Nephron progenitor cell (in vitro differentiated cells): ENCODE measurements at regions not wholly inside any gene's neighbourhood (a gene's known extent, or its start where the extent isn't known, plus 50 kb on each side); places are given as distances from the start of the nearest gene placed in this dataset.
A peak's percentile ranks its signal among the peaks of the same experiment; 100 is the strongest.

Source experiments
- DNase-seq: peaks from one replicate; pipeline ENCODE4 v3.0.0; 2021
- H3K27ac Mint-ChIP-seq: 2 replicates; pipeline ENCODE4 v1.8.0; 2021; ENCODE audit warnings: mild to moderate bottlenecking, moderate library complexity, mixed read lengths
- H3K27me3 Mint-ChIP-seq: 2 replicates; pipeline ENCODE4 v1.8.0; 2021; ENCODE audit warnings: mild to moderate bottlenecking, low read depth, mixed read lengths; ENCODE audit not compliant: poor library complexity
- H3K36me3 Mint-ChIP-seq: 2 replicates; pipeline ENCODE4 v1.8.0; 2021; ENCODE audit warnings: low read depth, mixed read lengths
- H3K4me1 Mint-ChIP-seq: 2 replicates; pipeline ENCODE4 v1.8.0; 2021; ENCODE audit warnings: mixed read lengths
- H3K4me3 Mint-ChIP-seq: 2 replicates; pipeline ENCODE4 v1.8.0; 2021; ENCODE audit warnings: mild to moderate bottlenecking, moderate library complexity, mixed read lengths
- H3K9me3 Mint-ChIP-seq: 2 replicates; pipeline ENCODE4 v1.8.0; 2021; ENCODE audit warnings: mild to moderate bottlenecking, moderate library complexity, mixed read lengths
- TF ChIP-seq, protein P1 (sequence below): fragments of 200-600 bp; sonication (generic); IDR thresholded peaks from 2 replicates; pipeline ENCODE4 v1.5.0; 2021; ENCODE audit warnings: antibody characterized with exemption

DNA sequence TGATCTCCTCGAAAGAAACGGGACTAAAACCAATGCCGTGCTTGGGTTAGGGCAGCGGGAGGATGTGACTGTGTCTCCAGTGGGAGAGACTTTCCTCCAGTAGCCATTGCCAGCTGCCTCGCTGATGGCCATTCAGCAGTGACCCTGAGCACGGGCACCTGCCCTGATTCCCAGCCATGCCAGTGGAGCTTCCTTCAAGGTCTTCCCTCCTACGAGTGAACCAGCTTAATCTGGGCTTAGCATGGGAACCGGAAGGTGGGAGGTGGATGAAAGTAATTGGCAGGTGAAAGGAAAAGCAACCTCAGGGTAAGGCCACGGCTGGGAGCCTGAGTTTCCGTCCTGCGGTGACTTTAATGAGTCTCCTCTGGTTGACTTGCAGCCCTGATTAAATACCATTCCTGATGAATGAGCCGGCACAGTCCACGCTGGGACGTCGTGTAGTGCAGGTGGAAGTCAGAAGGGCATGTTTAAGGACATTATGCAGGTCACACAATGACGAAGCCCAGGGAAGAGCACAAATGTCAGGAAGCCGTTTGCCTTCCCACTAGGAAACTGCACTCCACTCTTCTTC lies 813.5 kb downstream of the QKI start:
- Mint-ChIP-seq H3K27ac (peak overlapping the region; percentile 70), H3K36me3 (no peaks in the 10 kb centered on the region), H3K9me3 (no peaks in the 10 kb centered on the region), H3K4me3 (no peak overlapping the region), H3K4me1 (peaks cover 15% of the 10 kb centered on the region), H3K27me3 (peaks cover 3% of the 10 kb centered on the region)
- DNase-seq: no peak
- TF ChIP-seq, protein P1, sequence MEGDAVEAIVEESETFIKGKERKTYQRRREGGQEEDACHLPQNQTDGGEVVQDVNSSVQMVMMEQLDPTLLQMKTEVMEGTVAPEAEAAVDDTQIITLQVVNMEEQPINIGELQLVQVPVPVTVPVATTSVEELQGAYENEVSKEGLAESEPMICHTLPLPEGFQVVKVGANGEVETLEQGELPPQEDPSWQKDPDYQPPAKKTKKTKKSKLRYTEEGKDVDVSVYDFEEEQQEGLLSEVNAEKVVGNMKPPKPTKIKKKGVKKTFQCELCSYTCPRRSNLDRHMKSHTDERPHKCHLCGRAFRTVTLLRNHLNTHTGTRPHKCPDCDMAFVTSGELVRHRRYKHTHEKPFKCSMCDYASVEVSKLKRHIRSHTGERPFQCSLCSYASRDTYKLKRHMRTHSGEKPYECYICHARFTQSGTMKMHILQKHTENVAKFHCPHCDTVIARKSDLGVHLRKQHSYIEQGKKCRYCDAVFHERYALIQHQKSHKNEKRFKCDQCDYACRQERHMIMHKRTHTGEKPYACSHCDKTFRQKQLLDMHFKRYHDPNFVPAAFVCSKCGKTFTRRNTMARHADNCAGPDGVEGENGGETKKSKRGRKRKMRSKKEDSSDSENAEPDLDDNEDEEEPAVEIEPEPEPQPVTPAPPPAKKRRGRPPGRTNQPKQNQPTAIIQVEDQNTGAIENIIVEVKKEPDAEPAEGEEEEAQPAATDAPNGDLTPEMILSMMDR: no peak

DNA sequence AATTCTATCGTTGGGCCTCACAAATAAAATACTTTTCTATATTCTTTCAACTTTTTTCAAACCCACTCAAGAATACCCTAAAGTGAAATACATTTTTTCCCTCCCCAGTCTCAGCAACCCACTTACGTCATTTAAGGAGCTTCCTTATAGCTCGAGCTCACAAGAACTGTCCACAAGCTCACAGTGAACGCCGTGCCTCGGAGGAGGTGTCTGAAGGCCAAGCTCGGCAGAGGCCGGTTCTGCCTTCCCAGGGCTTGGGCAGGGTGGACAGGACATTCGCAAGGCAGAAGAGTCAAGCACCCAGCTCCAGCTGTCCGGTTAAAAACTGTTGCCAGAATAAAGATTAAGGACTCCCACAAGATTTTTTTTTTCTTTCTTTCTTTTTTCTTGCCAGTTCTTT lies 802.3 kb downstream of the QKI start:
- Mint-ChIP-seq H3K27me3 (peaks cover 4% of the 10 kb centered on the region), H3K4me3 (no peak overlapping the region), H3K4me1 (peaks cover 4% of the 10 kb centered on the region), H3K27ac (no peak overlapping the region), H3K9me3 (peaks cover 8% of the 10 kb centered on the region), H3K36me3 (no peaks in the 10 kb centered on the region)
- TF ChIP-seq, protein P1: no peak
- no peak for DNase-seq

DNA sequence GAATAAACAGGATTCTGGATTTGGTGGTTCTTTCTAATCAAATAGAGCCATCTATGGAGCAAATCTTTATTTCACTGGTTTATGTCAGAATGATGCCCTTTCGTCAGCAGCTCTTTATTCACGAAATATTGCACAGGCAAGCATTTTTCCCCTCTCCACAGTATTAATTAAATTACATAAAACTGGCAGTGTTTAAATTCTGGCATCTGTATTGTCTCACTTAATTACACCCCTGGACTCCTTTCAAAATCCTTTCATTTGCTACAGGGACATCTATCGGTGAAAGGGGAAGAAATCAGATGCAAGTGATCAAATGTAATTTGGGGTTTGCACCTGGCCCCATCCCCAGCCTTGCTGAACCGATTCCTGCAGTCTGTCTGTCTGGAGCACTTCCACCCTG lies 801.9 kb downstream of the QKI start:
- TF ChIP-seq, protein P1: no peak
- Mint-ChIP-seq H3K4me3 (no peak overlapping the region), H3K4me1 (peaks cover 4% of the 10 kb centered on the region), H3K36me3 (no peaks in the 10 kb centered on the region), H3K9me3 (peaks cover 8% of the 10 kb centered on the region), H3K27ac (no peak overlapping the region), H3K27me3 (peaks cover 4% of the 10 kb centered on the region)
- DNase-seq: no peak

DNA sequence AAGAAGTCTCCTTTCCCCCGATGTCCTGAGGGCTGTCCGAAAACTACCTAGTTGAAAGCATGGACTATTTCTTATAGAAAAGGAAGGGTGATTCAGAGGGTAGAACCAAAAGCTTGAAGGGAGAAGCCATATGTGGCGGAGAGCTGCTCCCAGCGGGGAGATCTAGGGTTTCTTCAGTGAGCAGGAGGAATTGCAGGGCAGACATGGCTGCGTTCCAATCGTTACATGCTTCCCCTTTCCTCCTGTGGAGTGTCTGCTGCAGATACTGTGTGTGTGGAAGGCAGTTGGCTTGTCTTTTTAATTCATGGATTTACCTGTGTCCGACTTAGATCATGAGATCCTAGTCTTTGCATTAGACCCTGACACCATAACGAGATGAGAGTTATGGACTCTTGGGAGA lies 799.5 kb downstream of the QKI start:
- Mint-ChIP-seq H3K9me3 (peaks cover 8% of the 10 kb centered on the region), H3K4me3 (no peak overlapping the region), H3K27me3 (no peaks in the 10 kb centered on the region), H3K4me1 (peaks cover 4% of the 10 kb centered on the region), H3K27ac (no peak overlapping the region), H3K36me3 (no peaks in the 10 kb centered on the region)
- DNase-seq: no peak
- TF ChIP-seq, protein P1: no peak

DNA sequence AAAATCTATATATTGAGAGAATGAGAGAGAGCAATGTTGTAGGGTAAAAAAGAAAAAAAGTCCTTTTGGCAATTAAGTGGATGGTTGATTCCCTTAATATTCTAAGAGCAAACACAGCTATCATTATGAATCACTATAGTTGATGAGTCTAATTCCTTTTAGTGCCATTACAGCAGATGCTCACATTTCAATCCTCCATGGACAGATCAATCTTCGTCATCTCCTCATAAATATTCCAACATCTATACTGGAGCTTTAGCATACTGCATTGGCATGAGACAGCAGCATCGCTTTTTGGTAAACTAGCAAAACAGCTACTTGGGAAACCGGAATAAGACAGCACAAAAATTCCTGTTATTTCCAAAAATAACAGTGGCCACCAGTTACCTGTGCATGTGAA lies 796.7 kb downstream of the QKI start:
- Mint-ChIP-seq H3K36me3 (no peaks in the 10 kb centered on the region), H3K9me3 (peaks cover 8% of the 10 kb centered on the region), H3K27me3 (no peaks in the 10 kb centered on the region), H3K4me3 (no peak overlapping the region), H3K27ac (no peak overlapping the region), H3K4me1 (peaks cover 4% of the 10 kb centered on the region)
- DNase-seq: no peak
- TF ChIP-seq, protein P1: no peak

DNA sequence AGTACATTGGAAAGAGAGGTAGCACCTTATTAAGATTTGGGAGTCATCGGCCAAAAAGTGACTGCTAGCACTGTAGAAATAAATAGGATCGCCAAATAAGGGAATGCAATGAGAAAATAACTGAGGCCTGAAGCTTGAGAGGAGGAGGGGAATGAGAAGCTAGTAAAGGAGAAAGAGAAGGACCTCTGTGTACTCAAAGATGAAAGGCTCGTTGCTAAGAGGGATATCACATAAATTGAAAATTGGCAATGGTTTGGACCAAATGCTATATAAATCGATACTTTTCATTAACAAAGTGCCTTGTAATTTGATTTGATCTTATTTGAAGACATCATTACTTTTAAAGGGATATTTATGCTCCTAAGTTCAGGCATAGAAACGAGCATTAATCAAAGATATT lies 796.3 kb downstream of the QKI start:
- Mint-ChIP-seq H3K27me3 (no peaks in the 10 kb centered on the region), H3K4me1 (peaks cover 4% of the 10 kb centered on the region), H3K27ac (no peak overlapping the region), H3K36me3 (no peaks in the 10 kb centered on the region), H3K9me3 (peaks cover 8% of the 10 kb centered on the region), H3K4me3 (no peak overlapping the region)
- TF ChIP-seq, protein P1: no peak
- DNase-seq: no peak
